HUDEP-2 (cell line): ENCODE measurements at regions not wholly inside any gene's neighbourhood (a gene's known extent, or its start where the extent isn't known, plus 50 kb on each side); places are given as distances from the start of the nearest gene placed in this dataset.

Experiments used
- DNase-seq, 76 experiments: peaks; one replicate each; lab custom pipeline; 2025; ENCODE audit not compliant: unreplicated experiment in 76 of 76; lab: John Stamatoyannopoulos, UW

DNA sequence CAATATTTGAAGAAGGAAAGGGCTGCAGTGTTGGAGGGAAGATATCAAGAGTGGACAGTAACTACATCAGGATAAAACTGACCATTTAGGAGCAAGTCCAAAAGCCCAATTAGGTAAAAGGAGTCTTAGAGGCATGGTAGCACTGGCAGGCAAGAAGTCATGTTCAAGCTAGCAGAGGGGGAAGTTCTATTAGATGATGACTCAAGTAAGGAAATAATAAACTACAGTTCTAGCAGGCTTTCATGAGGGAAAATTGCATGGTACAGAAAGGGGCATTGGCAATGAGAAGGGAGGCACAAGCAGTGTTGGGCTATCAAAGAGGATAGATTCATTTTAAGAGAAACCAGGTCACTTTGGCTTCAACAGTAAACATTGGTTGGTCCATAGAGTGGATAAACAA is 156.1 kb upstream of the PTPRK start:
- DNase-seq, result no peak

DNA sequence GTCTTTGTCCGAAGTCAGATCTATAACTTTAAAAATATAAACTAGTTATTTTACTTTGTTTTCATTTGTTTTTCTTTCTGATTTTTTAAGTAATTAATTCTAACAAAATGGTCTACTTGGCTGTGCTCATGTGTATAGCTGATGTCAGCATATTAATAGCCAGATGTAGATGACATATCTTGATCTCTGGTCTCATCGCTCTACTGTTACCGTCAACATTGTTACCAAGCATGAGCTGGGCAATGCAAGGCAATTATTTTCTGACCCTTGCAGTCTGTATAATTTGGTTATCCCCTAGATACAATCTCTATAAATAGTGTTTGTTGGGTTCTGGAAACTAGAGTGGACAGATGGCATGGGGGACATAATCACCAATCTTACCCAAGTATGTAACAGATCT is 151.6 kb upstream of the PTPRK start:
- no peak for DNase-seq

DNA sequence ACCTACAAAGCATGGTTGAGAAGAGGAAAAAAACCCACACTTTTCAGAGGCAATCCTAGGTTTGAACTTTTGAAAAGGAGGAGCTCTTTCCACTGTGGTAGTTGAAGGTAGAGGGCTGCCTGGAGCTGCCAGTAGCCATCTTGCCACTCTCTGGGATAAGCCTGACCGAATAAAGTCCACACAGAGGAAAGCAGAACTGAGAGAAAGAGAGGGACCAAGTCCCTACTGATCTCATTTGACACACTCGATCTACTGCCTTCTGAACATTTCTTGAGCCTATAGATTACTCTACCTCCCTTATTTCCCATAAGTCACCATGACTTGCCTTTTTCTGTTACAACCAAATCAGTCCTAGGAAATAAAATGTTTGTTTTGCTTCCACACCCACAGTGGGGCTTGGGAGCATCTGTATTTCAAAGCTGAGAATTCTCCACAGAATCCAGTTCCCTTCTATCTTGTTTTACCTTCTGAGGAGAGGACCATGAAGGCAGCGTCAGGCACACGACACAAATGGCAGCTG is 147.0 kb upstream of the PTPRK start:
- no peak for DNase-seq

DNA sequence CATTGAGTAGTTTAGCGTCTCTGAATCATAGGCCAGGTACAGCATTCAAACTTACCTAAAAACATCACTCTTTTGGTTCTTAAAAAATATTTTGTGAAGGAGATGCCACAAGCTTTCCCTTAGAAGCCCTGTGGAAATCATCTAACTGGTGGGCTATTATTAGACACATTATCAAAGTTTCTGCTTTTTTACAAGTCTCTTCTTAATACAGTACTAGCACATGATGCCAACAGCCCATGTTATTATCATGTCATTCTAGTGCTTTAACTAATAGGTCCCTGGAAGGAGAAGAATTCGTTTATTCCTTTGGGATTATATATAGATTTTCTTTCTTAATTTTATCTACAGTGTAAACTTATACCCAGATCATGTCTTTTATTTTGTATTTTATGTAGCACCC is 146.0 kb upstream of the PTPRK start:
- no peak for DNase-seq

DNA sequence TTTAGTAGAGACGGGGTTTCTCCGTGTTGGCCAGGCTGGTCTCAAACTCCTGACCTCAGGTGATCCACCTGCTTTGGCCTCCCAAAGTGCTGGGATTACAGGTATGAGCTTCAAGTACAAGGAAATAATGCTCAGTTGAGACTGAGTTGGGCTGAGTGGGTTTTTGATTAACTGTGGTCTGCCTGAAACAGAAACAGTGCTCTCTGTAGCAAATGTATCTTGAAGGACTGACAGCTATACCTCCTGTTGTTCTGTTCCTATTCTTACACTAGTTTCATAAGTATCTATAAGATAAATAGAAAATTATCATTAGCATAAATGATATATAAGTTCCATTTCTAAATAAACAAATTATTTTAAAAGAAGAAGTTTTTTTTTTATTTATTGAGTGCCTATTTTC is 142.8 kb upstream of the PTPRK start:
- no peak for DNase-seq

DNA sequence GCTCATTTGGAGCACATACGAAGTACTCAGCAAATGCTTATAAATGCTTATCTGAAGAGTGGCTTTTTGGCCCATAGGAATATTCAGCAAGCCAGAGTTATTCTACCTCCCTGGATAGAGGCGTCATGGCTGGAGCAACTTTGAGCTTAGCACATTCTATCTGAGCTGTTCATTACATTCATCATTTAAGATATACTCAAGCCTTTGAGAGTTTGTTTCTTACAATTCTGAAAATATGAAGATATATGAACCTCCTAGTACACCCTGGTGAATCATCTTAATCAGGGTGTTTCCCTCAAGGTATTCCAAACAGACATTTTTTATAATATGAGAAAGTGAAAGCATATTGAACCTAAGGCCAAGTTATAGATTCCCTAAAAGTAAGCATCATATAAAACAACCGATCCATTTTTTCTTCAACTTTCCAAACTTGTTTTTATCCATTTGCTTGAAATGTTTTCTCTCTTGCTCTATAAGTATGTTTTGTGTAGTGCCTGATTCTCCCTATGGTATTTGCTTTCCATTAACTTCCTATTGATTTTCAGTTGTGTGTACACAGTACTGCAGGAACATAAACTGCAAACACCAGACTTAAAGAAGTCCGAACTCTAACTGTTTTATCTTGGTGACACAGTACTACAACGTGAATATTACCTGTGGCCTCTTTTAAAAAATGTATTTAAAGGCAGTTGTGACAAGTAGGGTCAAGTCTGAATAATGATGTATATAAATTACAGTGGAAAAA is 139.7 kb upstream of the PTPRK start:
- DNase-seq, result no peak

DNA sequence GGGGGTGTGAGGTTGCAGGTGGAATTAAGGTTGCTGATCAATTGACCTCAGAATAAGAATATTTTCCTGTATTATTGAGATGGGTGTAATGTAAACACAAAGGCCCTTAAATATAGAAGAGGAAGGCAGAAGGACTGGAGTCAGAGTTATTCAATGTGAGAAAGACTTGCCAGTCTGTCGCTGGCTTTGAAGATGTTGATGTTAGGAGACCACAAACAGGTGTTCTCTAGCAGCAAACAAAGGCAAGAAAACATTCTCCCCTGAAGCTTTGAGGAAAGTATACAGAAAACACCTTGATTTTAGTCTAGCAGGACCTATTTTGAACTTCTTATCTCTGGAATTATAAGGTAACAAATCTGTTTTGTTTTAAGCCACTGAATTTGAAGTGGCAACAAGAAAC is 138.9 kb upstream of the PTPRK start:
- no peak for DNase-seq

DNA sequence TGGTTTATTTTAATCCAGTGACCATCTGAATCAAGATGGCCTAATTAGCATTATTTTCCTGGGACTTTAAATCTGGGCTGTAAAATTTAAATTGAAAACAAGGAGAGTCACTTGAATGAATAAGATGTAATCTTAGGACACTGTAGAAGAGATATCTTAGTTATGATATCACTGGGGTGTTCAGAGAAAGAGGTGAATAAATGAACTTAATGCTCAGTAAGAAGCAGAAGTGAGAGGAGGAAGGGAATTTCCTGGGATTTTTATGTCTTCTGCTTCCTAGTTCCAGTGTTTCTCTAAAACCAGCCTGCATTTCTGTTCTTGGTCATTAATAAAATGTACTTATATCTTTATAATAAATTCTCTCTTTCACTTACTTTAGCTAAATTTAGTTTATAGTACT is 136.8 kb upstream of the PTPRK start:
- no peak for DNase-seq

DNA sequence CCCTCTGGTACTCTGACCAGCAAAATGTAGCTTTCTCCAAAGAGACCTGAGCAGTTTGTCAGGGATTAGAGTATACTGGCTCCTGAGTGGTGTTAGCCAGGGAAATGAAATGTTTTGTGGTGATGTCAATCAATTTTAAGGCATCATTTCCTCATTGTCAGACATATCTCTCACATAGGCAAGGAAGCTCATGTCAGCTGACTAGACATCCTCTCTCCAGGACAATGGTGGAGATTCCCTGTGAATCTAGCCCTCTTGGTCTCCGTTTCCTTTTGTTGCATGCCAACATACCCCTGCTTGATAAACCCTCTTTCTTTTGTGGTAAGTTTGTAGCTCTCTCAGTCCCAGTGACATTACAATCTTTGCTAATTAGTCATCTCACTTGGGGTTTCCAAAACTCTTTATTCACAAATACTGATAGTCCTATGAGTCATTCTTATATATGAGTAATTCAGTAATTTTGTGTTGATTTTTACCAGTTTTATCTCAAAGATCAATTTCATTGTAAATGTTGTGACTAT is 135.6 kb upstream of the PTPRK start:
- no peak for DNase-seq

DNA sequence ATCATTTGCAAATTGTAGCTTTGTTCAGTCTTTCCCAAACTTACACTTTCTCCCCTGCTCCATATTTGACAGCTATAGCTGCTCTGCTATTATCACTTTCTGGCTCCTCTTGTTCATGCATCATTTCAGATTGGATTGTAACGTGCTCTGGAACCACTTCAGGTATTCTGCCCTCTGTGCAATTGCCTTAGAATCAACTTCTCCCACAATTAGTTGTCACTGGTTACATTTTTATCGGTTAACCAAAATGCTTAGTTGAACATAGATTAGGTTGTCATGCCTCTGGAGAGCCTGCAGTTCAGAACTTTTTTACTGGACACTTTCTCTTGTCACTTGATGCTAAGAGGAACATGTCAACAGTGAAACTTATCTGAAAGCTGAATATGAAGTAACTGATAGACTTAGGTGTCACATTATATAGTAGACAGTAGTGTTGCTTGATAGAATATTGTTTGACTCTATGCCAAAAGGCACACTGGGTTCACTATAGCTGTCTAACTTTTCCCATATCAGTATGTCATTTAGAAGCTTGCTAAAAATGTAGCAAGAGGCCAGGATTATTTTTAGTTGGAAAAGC is 127.7 kb upstream of the PTPRK start:
- no peak for DNase-seq

DNA sequence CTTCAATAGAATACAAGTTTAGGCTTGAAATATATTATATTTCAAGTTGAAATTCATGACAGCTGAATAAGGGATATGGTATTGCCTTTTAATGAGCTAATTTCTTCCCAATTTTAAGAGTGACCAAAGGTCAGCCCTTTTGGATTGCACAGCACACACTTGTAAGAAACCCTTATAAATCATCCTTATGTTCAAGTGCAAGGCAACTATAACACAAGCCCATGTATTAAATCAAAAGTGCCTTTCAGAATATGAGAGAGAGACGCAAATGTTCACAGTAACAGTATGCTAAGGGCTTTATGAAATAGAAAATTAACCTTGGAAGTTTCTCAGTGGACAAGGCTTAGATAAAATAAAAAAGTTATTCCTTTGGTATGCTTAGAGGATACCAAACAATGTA is 121.7 kb upstream of the PTPRK start:
- no peak for DNase-seq

DNA sequence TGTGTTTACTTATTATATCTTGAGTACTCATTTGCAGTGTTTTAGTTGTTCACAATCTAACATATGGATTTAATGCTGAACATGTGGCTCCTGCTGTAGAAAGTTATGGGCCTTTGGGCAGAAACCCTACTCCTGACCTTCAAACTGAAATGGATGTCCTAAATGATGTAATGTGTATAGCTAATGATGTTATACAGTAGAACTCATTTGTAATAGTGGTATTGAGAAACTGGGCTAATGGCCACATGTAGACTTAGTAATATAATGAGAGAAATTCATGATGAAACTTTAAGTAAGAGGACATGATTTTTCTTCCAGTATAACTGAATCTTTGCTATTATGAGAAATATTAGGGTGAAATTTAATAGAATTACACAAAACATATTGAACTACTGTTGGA is 121.3 kb upstream of the PTPRK start:
- no peak for DNase-seq

DNA sequence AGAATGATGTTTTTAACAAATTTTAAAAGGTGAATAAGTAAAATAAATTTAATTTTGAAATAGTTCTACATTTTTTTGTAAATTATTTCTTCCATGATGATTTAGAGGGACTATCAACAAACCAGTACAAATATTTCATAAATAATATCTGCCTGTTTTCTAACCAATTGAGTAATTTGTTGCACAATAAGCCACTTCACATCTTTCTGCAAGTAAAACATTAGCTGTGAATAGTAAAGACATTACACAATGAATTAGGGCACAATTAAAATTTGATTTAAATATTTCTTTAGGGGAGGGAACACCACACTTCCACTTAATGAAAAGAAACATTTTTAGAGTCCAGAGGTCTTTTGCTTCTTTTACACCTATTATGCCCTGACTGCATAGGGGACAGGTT is 118.4 kb upstream of the PTPRK start:
- DNase-seq, result no peak

DNA sequence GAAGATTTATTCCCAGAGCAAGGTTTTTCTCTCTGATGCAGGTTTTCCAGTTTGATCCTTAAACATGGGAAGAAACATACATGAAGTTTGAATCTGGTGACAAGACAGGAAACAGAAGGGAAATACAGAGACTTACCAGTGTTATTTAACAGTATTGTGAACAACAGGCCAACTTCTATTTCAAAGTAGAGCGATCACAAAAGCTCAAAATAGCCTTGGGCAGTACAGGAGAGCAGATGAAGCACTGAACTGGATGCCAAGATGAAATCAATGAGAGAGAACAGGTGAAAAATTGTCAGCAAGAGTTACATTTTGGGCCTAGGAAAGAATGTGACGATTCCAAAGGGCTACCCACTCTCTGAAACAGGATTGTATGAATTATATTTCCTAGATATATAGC is 114.8 kb upstream of the PTPRK start:
- no peak for DNase-seq

DNA sequence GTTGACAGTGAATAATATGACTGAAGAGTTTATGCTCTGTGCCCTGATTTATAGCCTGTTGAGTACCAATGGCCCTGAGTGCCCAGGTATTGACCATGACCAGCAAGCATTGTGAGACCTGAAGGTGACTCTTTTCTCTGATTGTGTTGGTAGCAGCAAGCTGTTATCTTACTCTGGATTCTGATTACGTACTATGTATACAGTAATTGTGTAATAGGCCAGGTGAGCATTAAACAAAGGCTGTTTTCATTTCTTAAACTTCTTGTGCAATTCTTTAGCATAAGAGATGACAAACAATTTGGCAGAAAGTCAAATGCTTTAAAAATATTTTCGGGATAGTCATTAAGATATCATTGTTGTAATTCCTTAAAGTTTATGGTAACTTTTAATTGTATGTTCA is 111.7 kb upstream of the PTPRK start:
- DNase-seq, result no peak

DNA sequence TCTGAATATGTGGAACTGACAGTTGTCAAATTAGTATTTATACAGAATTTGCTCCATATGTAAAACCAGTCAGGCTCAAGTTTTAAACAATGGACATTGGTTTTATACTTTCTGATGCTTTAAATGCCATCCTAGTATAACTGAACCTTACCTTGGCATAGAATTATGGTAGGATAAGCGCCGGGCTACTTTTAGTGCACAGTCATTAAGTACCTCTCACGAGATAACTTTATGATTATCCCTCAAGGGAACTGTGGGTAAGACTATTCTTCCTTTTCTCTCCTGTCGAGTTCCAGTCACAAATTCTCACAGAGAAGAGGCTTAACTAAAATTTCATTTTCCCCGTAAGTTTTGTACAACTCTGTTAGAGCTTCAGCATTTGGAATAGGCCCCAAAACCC is 110.6 kb upstream of the PTPRK start:
- DNase-seq, result no peak

DNA sequence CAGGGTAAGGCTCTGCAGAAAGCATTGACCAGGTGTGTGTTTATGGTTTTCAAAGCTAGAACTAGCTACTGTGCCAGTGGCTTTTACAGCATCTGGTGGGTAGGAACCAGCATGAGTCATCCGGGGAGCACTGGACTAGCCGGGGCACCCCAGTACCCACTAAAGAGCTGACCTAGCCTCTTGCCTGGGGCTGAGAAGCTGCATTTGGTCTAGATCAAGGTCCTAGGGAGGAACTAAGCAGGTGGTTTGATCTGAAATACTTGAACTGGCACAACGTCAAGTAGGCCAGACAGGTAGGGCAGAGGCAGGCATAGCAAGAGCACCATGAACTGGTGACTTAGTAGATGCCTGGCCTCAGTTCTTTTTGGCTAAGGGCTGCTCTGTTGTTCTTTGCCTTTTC is 109.8 kb upstream of the PTPRK start:
- no peak for DNase-seq

DNA sequence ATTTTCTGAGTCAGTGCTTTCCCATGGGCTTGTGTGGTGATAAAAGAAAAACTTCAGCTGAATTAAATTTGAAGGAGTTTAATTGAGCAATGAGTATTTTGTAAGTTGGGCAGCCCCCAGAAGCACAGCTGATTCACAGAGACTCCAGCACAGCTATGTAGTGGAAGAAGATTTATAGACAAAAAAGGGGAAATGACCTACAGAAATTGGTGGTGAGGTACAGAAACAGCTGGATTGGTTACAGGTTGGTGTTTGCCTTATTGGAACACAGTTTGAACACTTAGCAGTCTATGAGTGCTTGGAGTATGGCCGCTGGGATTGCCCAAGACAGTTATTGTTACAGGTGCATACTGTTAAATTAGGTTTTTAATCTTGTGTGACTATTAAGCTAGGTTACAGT is 96.9 kb upstream of the PTPRK start:
- no peak for DNase-seq

DNA sequence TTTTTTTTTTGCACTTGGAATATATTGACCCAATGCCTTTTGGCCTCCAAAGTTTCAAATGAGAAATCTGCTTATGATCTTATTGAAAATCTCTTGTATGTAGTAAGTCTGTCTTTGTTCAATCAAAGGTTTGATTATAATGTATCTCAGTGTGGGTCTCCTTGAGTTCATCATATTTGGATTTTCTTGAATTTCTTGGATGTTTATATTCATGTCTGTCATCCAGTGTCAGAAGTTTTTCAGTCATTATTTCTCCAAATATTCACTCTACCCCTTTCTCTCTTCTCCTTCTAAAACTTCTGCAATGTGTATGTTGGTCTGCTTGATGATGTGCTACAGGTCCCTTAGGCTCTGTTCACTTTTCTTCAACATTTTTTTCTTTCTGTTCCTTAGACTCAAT is 95.9 kb upstream of the PTPRK start:
- no peak for DNase-seq

DNA sequence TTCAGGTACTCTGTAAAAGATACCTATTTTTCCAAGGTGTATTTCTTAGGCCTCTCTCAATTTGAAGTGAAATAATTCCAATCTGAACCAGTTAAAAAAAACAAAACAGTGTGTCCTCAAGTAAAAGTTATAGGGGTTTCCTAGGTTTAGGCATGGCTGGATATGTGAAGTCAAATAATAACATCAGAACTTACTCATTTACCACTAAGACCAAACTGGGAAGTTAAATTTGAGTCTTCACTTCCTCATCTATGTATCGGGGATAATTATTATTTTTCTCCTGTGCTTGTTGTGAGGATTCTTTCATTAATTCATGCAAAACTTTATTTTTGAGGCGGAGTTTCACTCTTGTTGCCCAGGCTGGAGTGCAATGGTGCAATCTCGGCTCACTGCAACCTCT is 86.2 kb upstream of the PTPRK start:
- DNase-seq, result no peak

DNA sequence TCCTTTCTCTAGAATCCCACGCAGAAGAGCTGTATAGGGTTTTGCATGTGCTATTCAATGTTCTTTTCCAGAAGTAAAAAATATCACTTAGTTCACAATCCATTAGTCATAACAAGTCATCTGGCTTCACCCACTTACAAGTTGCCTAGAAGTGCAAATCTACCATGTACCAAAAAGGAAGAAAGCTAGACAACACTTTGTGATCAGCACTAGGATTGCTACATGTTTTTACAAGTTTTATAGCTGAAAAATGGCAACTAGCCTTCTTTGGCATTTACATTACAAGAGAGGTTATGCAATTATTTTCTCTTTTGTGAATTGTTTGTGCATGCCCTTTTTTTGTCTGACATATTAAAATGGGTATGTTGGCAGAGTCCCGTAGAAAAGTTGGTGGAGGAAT is 85.6 kb upstream of the PTPRK start:
- DNase-seq, result no peak

DNA sequence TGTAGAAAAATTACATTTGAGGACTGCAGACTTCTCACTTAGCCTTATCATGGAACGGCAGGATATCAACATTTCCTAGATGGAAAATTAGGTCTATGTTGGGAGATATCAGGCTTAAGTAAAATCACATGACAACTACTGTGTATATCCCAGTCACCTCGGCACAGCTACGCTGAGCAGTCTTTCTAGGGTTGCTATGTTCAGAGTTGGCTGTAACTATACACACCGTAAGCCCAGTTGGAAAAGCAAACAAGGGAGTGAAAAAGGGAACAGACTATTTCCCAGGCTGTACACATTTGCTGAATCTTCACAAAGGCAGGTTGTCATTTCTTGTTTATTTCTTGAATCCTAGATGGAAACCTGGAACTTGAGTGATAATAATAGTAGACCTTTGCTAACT is 80.7 kb upstream of the PTPRK start:
- DNase-seq, result no peak
